ENCODE measurements at regions not wholly inside any gene's neighbourhood (a gene's known extent, or its start where the extent isn't known, plus 50 kb on each side); places are given as distances from the start of the nearest gene placed in this dataset.

DNA sequence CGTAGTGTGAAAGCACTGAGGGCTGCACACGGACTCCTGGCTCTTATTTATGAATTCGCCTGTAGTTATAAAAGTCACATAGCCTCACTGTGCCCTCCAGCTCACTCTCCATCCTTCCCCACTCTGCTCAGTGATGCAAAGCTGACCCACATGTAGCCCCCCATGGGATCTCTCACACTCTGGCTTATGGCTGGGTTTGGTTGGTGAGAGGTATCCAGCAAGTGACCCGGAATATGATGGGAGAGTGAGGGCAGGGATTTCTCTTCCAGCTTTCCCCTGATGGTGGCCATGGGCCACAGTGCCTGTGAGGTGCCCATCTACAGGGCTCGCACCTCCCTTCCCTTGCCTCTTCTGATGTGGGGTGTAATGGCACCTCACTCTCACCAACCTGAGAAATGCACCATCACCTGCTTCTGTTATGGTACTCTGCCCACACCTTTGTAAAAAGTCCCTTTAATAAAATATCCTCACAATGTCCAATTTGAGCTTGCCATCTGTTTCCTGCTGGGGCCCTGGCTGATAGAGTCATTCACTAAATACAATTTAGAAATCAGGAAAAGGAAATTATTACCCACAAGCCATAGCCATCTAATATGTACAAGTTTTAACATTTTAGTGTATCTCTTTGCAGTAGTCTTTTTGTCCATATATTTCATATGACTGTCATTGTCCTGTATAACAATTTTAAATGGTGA, 93.6 kb downstream of the SCN11A start:
- no peak for TF ChIP-seq CTCF (IDR thresholded peaks at IDR 0.05)
- no peak for TF ChIP-seq POLR2A (IDR thresholded peaks at IDR 0.05)

Data from vagina (tissue), 2 donors.